SK-N-SH (cell line): ENCODE measurements at regions not wholly inside any gene's neighbourhood (a gene's known extent, or its start where the extent isn't known, plus 50 kb on each side); places are given as distances from the start of the nearest gene placed in this dataset.

ENCODE experiments used
- CTCF ChIA-PET: fragments of 300-600, 350-600 bp; formaldehyde crosslinking; extraction: SDS; loops from one replicate; lab custom pipeline; 2021; lab: Yijun Ruan, JAX
- POLR2A ChIA-PET: fragments of 350-600 bp; sonication (Branson Sonifier 250); formaldehyde crosslinking; extraction: SDS; loops from one replicate; lab custom pipeline; 2020; ENCODE audit warnings: antibody characterized with exemption, inconsistent platforms; lab: Yijun Ruan, JAX
- DNase-seq: peaks from one replicate; pipeline ENCODE4 v3.0.0; 2012
- H2AFZ ChIP-seq: fragments of 200-600 bp; sonication (generic); 2 replicates; pipeline ENCODE4 v1.8.1; 2016; ENCODE audit warnings: antibody characterized with exemption, mild to moderate bottlenecking, low read depth
- H3F3A ChIP-seq: fragments of 200-600 bp; sonication (generic); replicated peaks from 2 replicates; pipeline ENCODE3; 2016; ENCODE audit warnings: antibody characterized with exemption, mild to moderate bottlenecking; ENCODE audit not compliant: insufficient read depth
- H3K27ac ChIP-seq, 2 experiments: fragments of 200-500 bp in 1 of 2; fragments of 200-600 bp in 1 of 2; sonication (Bioruptor generic) in 1 of 2; sonication (generic), shearing (Covaris generic) in 1 of 2; 2 replicates each; pipeline versions ENCODE4 v1.5.1 to v1.6.1; 2014 to 2016; ENCODE audit warnings: low read depth in 2 of 2, inconsistent platforms in 1 of 2, low read length in 1 of 2, mild to moderate bottlenecking in 1 of 2, mixed read lengths in 1 of 2
- H3K27me3 ChIP-seq: fragments of 200-600 bp; sonication (generic), shearing (Covaris generic); 2 replicates; pipeline ENCODE4 v1.6.1; 2016; ENCODE audit warnings: mixed run types; ENCODE audit not compliant: insufficient read depth
- H3K36me3 ChIP-seq, 2 experiments: fragments of 200-500 bp in 1 of 2; fragments of 200-600 bp in 1 of 2; sonication (Bioruptor generic) in 1 of 2; sonication (generic) in 1 of 2; replicated peaks in 1 of 2; 2 replicates each; pipeline versions ENCODE3 to v1.5.1; 2014 to 2016; ENCODE audit warnings: low read length in 1 of 2, mild to moderate bottlenecking in 1 of 2; ENCODE audit not compliant: insufficient read depth in 2 of 2, control insufficient read depth in 1 of 2
- H3K4me1 ChIP-seq, 2 experiments: fragments of 200-500 bp in 1 of 2; fragments of 200-600 bp in 1 of 2; sonication (Bioruptor generic) in 1 of 2; sonication (generic), shearing (Covaris generic) in 1 of 2; 2 replicates each; pipeline versions ENCODE4 v1.5.1 to v1.6.1; 2014 to 2016; ENCODE audit warnings: low read depth in 1 of 2, low read length in 1 of 2, mixed run types in 1 of 2; ENCODE audit not compliant: insufficient read depth in 2 of 2, control insufficient read depth in 1 of 2
- H3K4me2 ChIP-seq: fragments of 200-600 bp; sonication (generic), shearing (Covaris generic); 2 replicates; pipeline ENCODE4 v1.6.1; 2017; ENCODE audit warnings: mixed run types
- H3K4me3 ChIP-seq, 2 experiments: fragments of 200-500 bp in 1 of 2; fragments of 200-600 bp in 1 of 2; sonication (Bioruptor generic) in 1 of 2; sonication (generic), shearing (Covaris generic) in 1 of 2; 2 replicates each; pipeline versions ENCODE4 v1.5.1 to v1.8.1; 2014 to 2016; ENCODE audit warnings: low read depth in 2 of 2, inconsistent platforms in 1 of 2, low read length in 1 of 2, mild to moderate bottlenecking in 1 of 2, mixed read lengths in 1 of 2, moderate library complexity in 1 of 2
- H3K79me2 ChIP-seq: fragments of 200-600 bp; sonication (generic); 2 replicates; pipeline ENCODE4 v1.8.1; 2017; ENCODE audit warnings: mild to moderate bottlenecking; ENCODE audit not compliant: insufficient read depth
- H3K9ac ChIP-seq: fragments of 200-600 bp; sonication (generic); 2 replicates; pipeline ENCODE4 v1.6.1; 2017; ENCODE audit warnings: mixed run types
- H3K9me2 ChIP-seq: fragments of 200-600 bp; sonication (generic); 2 replicates; pipeline ENCODE4 v1.6.1; 2017; ENCODE audit warnings: mixed run types
- H3K9me3 ChIP-seq: fragments of 200-600 bp; sonication (generic); 2 replicates; pipeline ENCODE4 v1.6.1; 2017; ENCODE audit warnings: mixed run types, mild to moderate bottlenecking, moderate library complexity
- H4K20me1 ChIP-seq: fragments of 200-600 bp; sonication (generic); 2 replicates; pipeline ENCODE4 v1.6.1; 2017; ENCODE audit warnings: mild to moderate bottlenecking, mixed run types; ENCODE audit not compliant: insufficient read depth
- ELF1 ChIP-seq: IDR thresholded peaks from 2 replicates; pipeline ENCODE4 v1.4.0; 2012
- EZH2phosphoT487 ChIP-seq: fragments of 200-600 bp; sonication (generic); IDR thresholded peaks from 2 replicates; pipeline ENCODE4 v1.6.1; 2017; ENCODE audit warnings: low read depth, mixed run types, mild to moderate bottlenecking, antibody characterized with exemption, moderate library complexity, borderline replicate concordance
- FOSL2 ChIP-seq: IDR thresholded peaks from 2 replicates; pipeline ENCODE4 v1.4.0; 2012; ENCODE audit warnings: low read depth, mild to moderate bottlenecking, moderate library complexity, borderline replicate concordance
- FOXJ3 ChIP-seq: sonication (generic); formaldehyde crosslinking; IDR thresholded peaks from 2 replicates; pipeline ENCODE4 v1.5.1; 2020; ENCODE audit warnings: mild to moderate bottlenecking, missing genetic modification reagents
- FOXM1 ChIP-seq: IDR thresholded peaks from 2 replicates; pipeline ENCODE4 v1.4.0; 2012; ENCODE audit warnings: low read depth, mild to moderate bottlenecking
- GATA2 ChIP-seq: sonication (generic); formaldehyde crosslinking; IDR thresholded peaks from 2 replicates; pipeline ENCODE4 v1.5.0; 2020; ENCODE audit warnings: mild to moderate bottlenecking, missing genetic modification reagents
- MEF2A ChIP-seq: IDR thresholded peaks from 2 replicates; pipeline ENCODE4 v1.4.0; 2012; ENCODE audit warnings: low read depth, borderline replicate concordance
- MXI1 ChIP-seq: IDR thresholded peaks from 2 replicates; pipeline ENCODE4 v1.6.1; 2012; ENCODE audit warnings: mild to moderate bottlenecking, low read depth, low read length, improper control_type of control experiment
- NFIC ChIP-seq: IDR thresholded peaks from 2 replicates; pipeline ENCODE4 v1.4.0; 2012; ENCODE audit warnings: borderline replicate concordance
- NRF1 ChIP-seq: IDR thresholded peaks from 2 replicates; pipeline ENCODE4 v1.6.1; 2012; ENCODE audit warnings: low read depth, mild to moderate bottlenecking, low read length
- RAD21 ChIP-seq: IDR thresholded peaks from 2 replicates; pipeline ENCODE4 v1.6.1; 2012; ENCODE audit warnings: mild to moderate bottlenecking, low read length
- RCOR1 ChIP-seq: fragments of 150-350 bp; IDR thresholded peaks from 2 replicates; pipeline ENCODE4 v1.6.1; 2017; ENCODE audit warnings: antibody characterized with exemption, low read length
- RXRA ChIP-seq: IDR thresholded peaks from 2 replicates; pipeline ENCODE4 v1.4.0; 2012; ENCODE audit warnings: low read depth, mild to moderate bottlenecking, borderline replicate concordance
- SIN3A ChIP-seq: IDR thresholded peaks from 2 replicates; pipeline ENCODE4 v1.6.1; 2012; ENCODE audit warnings: low read depth, mild to moderate bottlenecking, low read length, moderate library complexity, borderline replicate concordance
- TCF12 ChIP-seq: IDR thresholded peaks from 2 replicates; pipeline ENCODE4 v1.4.0; 2012
- TEAD4 ChIP-seq: IDR thresholded peaks from 2 replicates; pipeline ENCODE4 v1.4.0; 2012; ENCODE audit warnings: mild to moderate bottlenecking, borderline replicate concordance; ENCODE audit not compliant: insufficient read depth
- YY1 ChIP-seq: IDR thresholded peaks from 2 replicates; pipeline ENCODE4 v1.4.0; 2012; ENCODE audit warnings: low read depth, mild to moderate bottlenecking
- WGBS: methylation state at CpG from one replicate; pipeline ENCODE4 v1.1.6; 2017; ENCODE audit warnings: low lambda C conversion rate; 5-methylcytosine and 5-hydroxymethylcytosine counted together
- TF ChIP-seq, protein P1 (sequence below): fragments of 150-350 bp; IDR thresholded peaks from 2 replicates; pipeline ENCODE4 v1.6.1; 2017; ENCODE audit warnings: antibody characterized with exemption, low read length, low read depth, borderline replicate concordance
- TF ChIP-seq, protein P2 (sequence below): fragments of 200-600 bp; sonication (generic); IDR thresholded peaks from 2 replicates; pipeline ENCODE4 v1.6.1; 2017; ENCODE audit warnings: antibody characterized with exemption, mild to moderate bottlenecking, moderate library complexity
- TF ChIP-seq, protein P3 (sequence below): IDR thresholded peaks from 2 replicates; pipeline ENCODE4; 2012

DNA sequence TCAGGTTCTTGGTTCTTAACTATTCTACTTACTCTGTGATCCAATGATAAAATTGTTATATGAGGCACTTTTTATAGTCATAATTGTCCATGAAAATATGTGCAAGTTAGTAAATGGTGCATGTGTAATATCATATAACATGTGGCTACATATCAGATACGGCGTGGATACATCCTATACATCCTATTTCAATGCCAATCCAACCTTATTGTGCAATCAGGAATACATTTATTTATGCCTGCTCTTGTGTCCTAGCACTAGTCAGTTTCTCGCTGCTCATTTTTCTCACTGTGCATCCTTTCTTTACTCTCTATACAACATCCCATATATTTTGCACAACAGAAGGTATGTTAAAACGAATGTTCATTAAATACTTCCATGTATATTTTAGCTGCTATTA is 1141.1 kb downstream of the FAT4 start:
- H3F3A ChIP-seq: no peaks in the 10 kb centered on the region
- H2AFZ ChIP-seq: no peak overlapping the region
- H4K20me1 ChIP-seq: no peaks in the 10 kb centered on the region
- H3K4me2 ChIP-seq: no peak overlapping the region
- 49% methylated on average over 4 of the region's 4 CpGs for WGBS
- H3K4me3 ChIP-seq: no peak overlapping the region
- CTCF ChIA-PET: interaction anchor here (1.1 kb wide), 1 partner anchor 26 kb away, joined by 3 read pairs; no protein-coding TSS in a partner anchor
- no peaks in the 10 kb centered on the region for H3K79me2 ChIP-seq
- DNase-seq: no peak
- TF ChIP-seq RAD21 (no peak), SIN3A (no peak), RCOR1 (no peak), TEAD4 (no peak), FOXJ3 (no peak), ELF1 (no peak), MXI1 (no peak), FOSL2 (no peak), NRF1 (no peak), TCF12 (no peak), MEF2A (no peak), FOXM1 (no peak), GATA2 (CRISPR knock-in tag) (no peak), YY1 (no peak), EZH2phosphoT487 (no peak), NFIC (no peak), RXRA (no peak)
- TF ChIP-seq, protein P1, sequence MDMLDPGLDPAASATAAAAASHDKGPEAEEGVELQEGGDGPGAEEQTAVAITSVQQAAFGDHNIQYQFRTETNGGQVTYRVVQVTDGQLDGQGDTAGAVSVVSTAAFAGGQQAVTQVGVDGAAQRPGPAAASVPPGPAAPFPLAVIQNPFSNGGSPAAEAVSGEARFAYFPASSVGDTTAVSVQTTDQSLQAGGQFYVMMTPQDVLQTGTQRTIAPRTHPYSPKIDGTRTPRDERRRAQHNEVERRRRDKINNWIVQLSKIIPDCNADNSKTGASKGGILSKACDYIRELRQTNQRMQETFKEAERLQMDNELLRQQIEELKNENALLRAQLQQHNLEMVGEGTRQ: no peak
- TF ChIP-seq, protein P2, sequence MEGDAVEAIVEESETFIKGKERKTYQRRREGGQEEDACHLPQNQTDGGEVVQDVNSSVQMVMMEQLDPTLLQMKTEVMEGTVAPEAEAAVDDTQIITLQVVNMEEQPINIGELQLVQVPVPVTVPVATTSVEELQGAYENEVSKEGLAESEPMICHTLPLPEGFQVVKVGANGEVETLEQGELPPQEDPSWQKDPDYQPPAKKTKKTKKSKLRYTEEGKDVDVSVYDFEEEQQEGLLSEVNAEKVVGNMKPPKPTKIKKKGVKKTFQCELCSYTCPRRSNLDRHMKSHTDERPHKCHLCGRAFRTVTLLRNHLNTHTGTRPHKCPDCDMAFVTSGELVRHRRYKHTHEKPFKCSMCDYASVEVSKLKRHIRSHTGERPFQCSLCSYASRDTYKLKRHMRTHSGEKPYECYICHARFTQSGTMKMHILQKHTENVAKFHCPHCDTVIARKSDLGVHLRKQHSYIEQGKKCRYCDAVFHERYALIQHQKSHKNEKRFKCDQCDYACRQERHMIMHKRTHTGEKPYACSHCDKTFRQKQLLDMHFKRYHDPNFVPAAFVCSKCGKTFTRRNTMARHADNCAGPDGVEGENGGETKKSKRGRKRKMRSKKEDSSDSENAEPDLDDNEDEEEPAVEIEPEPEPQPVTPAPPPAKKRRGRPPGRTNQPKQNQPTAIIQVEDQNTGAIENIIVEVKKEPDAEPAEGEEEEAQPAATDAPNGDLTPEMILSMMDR: no peak
- TF ChIP-seq, protein P3, sequence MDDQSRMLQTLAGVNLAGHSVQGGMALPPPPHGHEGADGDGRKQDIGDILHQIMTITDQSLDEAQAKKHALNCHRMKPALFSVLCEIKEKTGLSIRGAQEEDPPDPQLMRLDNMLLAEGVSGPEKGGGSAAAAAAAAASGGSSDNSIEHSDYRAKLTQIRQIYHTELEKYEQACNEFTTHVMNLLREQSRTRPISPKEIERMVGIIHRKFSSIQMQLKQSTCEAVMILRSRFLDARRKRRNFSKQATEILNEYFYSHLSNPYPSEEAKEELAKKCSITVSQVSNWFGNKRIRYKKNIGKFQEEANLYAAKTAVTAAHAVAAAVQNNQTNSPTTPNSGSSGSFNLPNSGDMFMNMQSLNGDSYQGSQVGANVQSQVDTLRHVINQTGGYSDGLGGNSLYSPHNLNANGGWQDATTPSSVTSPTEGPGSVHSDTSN: no peak
- H3K36me3 ChIP-seq: no peaks in the 10 kb centered on the region
- H3K27me3 ChIP-seq: no peaks in the 10 kb centered on the region
- no peak overlapping the region for H3K27ac ChIP-seq
- H3K9me2 ChIP-seq: no peaks in the 10 kb centered on the region
- POLR2A ChIA-PET: no interaction called here
- no peaks in the 10 kb centered on the region for H3K9me3 ChIP-seq
- peaks cover 0 to 7% of the 10 kb centered on the region in 2 experiments; a peak in 2 of 4 replicates for H3K4me1 ChIP-seq
- no peak overlapping the region for H3K9ac ChIP-seq
